GM20000 (cell line): ENCODE measurements at regions not wholly inside any gene's neighbourhood (a gene's known extent, or its start where the extent isn't known, plus 50 kb on each side); places are given as distances from the start of the nearest gene placed in this dataset.

ENCODE experiments used
- DNase-seq: peaks from one replicate; pipeline ENCODE4 v3.0.0; 2012; ENCODE audit warnings: low spot score
- TF ChIP-seq, protein P1 (sequence below): IDR thresholded peaks from 2 replicates; pipeline ENCODE4 v1.5.1; 2012; ENCODE audit warnings: mild to moderate bottlenecking, control low read depth; ENCODE audit errors: extremely low read depth, missing control alignments

DNA sequence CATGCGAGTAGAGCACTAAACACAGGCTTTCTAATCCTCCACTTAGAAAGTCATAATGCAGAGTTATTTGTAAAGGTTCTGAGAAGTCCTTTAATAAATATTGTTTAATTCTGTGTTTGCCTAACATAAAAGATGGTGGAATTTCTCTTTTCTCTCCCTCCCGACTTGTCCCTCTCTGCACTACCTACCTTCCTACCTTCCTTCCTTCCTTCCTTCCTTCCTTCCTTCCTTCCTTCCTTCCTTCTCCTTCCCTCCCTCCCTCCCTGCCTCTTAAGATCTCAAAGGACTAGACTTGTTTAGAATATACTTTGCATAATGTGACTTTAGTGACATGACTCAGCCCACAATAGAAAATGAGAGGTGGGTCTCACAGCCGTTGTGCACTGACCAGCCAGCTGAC lies 156.3 kb upstream of the TAPT1 start:
- TF ChIP-seq, protein P1, sequence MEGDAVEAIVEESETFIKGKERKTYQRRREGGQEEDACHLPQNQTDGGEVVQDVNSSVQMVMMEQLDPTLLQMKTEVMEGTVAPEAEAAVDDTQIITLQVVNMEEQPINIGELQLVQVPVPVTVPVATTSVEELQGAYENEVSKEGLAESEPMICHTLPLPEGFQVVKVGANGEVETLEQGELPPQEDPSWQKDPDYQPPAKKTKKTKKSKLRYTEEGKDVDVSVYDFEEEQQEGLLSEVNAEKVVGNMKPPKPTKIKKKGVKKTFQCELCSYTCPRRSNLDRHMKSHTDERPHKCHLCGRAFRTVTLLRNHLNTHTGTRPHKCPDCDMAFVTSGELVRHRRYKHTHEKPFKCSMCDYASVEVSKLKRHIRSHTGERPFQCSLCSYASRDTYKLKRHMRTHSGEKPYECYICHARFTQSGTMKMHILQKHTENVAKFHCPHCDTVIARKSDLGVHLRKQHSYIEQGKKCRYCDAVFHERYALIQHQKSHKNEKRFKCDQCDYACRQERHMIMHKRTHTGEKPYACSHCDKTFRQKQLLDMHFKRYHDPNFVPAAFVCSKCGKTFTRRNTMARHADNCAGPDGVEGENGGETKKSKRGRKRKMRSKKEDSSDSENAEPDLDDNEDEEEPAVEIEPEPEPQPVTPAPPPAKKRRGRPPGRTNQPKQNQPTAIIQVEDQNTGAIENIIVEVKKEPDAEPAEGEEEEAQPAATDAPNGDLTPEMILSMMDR: no peak
- DNase-seq: no peak

DNA sequence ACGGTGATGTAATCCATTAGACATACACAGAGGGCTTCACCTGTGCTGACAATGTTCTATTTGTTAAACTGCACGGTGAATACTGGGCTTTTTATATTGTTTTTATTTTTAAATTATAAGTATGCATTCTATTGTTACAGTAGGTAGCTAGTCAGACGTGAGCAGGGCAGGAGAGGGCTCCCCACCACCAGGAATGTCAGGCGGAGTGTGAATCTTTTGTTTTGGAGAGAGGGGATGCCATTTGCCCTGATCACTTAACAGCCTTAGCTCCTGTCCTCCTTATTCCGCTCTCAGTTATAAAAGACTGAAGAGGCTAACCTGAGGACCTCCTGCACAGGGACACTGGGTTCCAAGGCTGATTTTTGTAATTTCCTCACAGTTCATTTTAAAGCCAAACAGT lies 151.6 kb upstream of the TAPT1 start:
- TF ChIP-seq, protein P1: no peak
- no peak for DNase-seq

DNA sequence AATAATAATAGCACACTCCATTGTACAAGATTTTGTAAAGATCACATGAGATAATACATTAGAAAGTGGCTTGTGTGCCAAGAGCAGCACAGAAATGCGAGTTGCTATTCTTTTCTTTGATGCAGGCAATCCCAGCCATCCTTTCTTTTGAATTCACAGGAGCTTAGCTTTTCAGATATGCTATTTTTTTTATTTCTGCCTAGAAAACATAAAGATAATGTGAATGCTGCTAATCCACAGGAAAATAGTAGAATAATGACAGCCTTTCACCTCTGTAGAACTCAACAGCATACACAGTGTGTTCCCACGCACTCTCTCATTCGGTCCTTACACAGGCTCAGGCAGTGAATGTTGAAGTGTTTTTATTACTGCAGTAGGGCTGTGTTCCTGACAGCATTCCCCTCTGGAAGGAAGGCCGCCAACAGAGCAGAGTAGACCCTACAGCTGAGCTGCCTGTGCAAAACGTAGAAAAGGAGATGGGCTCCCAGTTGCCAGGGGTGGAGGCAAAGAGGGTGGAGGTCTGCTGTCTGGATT lies 138.8 kb upstream of the TAPT1 start:
- TF ChIP-seq, protein P1: no peak
- no peak for DNase-seq

DNA sequence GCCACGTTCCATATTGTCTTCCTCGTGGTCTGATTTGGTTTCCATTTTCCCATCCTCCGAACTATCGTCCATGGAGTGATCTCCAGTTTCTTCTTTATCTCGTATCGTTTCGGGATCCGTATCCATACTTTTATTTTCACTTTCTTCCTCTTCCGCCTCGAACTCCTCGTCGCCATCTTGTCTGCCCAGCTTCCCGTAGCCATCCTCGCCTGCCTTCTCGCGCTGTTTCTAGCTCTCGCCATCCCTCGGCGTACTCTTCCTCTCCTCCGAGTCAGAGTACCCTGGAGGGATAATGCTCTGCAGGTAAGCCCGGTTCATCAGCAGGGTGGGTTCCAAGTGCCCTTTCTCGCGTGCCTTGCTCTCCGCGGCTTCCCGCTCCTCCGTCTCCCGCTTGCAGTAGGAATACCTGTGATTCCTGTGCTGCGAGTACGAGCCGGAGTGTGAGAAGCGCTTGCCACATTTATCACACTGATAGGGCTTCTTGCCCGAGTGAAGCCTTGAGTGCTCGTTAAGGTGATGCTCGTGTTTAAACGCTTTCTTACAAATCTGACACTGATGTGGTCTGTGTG lies 134.5 kb upstream of the TAPT1 start:
- TF ChIP-seq, protein P1: no peak
- no peak for DNase-seq

DNA sequence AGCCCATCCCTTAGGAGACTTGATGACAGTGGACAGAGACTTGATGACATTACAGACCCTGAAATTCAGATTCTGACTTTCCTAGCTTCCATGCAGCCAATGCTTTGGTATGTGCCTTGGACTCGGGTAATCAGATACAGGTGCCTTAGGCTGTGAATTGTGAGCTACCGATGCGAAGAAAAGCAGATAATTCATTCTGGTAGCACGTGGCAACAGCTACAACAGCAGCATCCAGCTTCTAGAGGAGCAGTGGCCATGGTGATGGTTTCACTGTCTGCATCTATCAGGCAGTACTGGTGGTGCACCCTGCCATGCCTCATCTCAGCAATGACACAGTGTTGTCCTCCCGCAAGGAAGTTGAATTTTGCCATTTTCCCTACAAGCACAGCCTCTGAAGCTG lies 126.9 kb upstream of the TAPT1 start:
- DNase-seq: no peak
- TF ChIP-seq, protein P1: no peak

DNA sequence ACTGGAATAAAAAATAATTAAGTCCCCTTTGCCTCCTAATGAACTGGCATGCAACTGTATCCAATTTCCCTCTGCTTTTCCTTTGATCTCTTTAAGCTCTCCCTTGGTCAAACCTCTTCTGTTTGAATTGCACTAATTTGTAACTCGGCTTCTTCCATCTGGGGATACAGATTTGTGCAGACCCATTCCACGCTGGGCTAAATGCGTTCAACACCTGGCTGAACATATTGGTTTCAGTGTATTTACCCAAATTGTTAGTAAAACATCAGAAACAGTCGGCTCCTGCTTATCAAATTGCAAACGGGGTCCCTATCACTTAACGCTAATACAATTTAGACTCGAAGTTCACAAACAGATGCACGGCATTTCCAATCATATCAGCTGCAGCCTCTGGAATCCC lies 124.9 kb upstream of the TAPT1 start:
- DNase-seq: no peak
- TF ChIP-seq, protein P1: no peak

DNA sequence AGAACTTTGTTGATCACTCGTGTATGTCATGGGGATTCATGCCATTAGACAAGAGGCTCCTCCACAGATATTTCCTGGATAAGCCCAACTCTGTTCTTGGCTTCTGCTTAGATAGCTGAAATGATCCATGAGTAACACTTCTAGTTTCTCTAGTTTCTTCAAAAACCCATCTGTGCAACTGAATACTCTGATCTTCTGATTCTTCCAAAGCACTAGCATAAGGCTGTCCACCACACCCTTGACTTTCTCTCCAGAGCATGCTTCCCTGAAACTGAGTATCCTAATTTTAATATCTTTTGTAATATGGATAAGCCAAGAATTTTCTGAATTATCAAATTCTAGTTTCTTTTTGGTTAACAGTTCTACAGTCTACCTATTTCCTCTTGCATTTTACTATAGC lies 118.6 kb upstream of the TAPT1 start:
- DNase-seq: no peak
- TF ChIP-seq, protein P1: no peak
